PC-9 (cell line): ENCODE measurements at regions not wholly inside any gene's neighbourhood (a gene's known extent, or its start where the extent isn't known, plus 50 kb on each side); places are given as distances from the start of the nearest gene placed in this dataset.

ENCODE experiments used
- CTCF ChIP-seq: fragments of 200-600 bp; sonication (generic); conservative IDR thresholded peaks from 2 replicates; pipeline ENCODE4 v1.6.1; 2017; ENCODE audit warnings: mixed run types, antibody characterized with exemption, mild to moderate bottlenecking, moderate library complexity
- EZH2 ChIP-seq: fragments of 200-600 bp; sonication (generic); IDR thresholded peaks from 2 replicates; pipeline ENCODE4 v1.8.0; 2017; ENCODE audit warnings: antibody characterized with exemption, low read depth

- TF ChIP-seq CTCF = no peak
- no peak for TF ChIP-seq EZH2
Observed at GRCh38 chr18:44143072-44143471, 537.6 kb upstream of the SETBP1 start.
